HTR-8/SVneo (cell line): ENCODE measurements at regions not wholly inside any gene's neighbourhood (a gene's known extent, or its start where the extent isn't known, plus 50 kb on each side); places are given as distances from the start of the nearest gene placed in this dataset.
"Not testable (repeated sequence)": the region's sequence is repeated elsewhere in the genome, so short reads cannot be mapped to it uniquely, and the experiment has no call there.

ENCODE experiments used
- DNase-seq: peaks from one replicate; pipeline ENCODE4 v3.0.0; 2011; ENCODE audit warnings: low spot score, mixed read lengths; ENCODE audit not compliant: insufficient read length
- FAIRE-seq: peaks from 2 replicates; lab custom pipeline; 2011; peaks lifted over from hg19 to GRCh38; lab: Jason Lieb, UNC

- DNase-seq, result no peak
These were observed 50.1 kb upstream of the BCL6 start for GRCh38 chr3:187795207-187795960.

GRCh38 chr3:187798126-187798525 lies 52.9 kb upstream of the BCL6 start:
- FAIRE-seq (no peak), DNase-seq (no peak)

More at GRCh38 chr3:187795207-187795960, 50.1 kb upstream of the BCL6 start:
- no peak for FAIRE-seq

- DNase-seq, result no peak
- no peak for FAIRE-seq
These were observed 53.6 kb upstream of the BCL6 start for GRCh38 chr3:187798531-187799530.

GRCh38 chr3:187799942-187800641 lies 54.8 kb upstream of the BCL6 start:
- no peak for FAIRE-seq

GRCh38 chr3:187801152-187801551 lies 55.9 kb upstream of the BCL6 start:
- DNase-seq (no peak), FAIRE-seq (no peak)

More at GRCh38 chr3:187799942-187800641, 54.8 kb upstream of the BCL6 start:
- DNase-seq, result no peak

- FAIRE-seq, result no peak
These were observed 57.1 kb upstream of the BCL6 start for GRCh38 chr3:187802203-187802927.

DNA sequence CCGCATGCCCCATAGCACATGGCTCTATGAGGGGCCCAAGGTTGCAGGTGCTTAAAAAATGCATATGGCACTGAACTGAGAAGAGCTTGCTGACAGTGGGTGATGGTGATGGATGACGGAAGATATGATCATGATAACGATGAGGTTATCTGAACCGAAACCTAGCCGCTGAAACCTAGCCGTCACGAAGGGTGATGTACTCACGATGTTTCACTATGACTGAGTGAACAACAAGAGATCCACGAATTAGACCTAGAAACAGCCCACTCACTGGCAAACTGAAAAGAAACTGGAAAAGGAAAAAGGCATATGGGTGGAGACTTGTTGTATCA lies 57.6 kb upstream of the BCL6 start:
- no peak for FAIRE-seq
- DNase-seq, result no peak

More at GRCh38 chr3:187802203-187802927, 57.1 kb upstream of the BCL6 start:
- no peak for DNase-seq

- no peak for DNase-seq
- no peak for FAIRE-seq
These were observed 59.0 kb upstream of the BCL6 start for GRCh38 chr3:187804120-187804744.

- DNase-seq (no peak), FAIRE-seq (no peak)
These were observed 59.5 kb upstream of the BCL6 start for GRCh38 chr3:187804745-187805121.

- no peak for DNase-seq
- no peak for FAIRE-seq
These were observed 60.5 kb upstream of the BCL6 start for GRCh38 chr3:187805774-187806173.

DNA sequence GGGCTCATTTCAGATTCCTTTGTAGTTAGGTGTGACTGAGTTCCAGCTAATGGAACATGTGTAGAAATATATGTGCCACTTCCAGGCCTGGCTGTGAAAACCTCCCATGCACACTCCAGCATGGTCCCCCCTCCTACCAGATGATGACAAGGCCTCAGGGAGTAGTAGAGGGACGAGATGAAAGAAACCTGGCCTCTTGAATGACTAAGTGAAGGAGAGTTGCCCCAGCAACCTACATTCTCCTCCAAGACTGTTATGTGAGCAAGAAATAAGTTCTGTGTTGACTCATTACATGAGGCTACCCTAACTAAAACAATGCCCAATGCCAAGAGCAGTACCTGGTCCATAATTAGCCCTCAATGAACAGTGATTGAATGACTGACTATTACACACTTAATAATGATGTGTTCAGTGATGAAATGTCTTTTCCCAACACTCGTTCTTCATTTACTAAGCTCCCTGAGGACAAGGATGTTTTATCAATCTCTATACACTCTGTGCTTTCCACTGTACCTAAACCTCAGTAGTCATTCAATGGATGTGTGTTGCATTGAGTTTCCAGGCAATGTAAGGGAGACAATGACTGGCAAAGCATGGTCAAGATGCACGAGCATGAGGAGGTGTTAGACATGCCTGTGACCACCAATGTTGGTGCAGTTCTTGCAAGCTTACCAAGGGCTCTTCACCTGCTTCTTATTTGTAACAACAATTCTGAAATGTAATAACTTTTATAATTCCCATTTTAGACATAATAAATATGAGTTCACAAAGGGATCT lies 62.0 kb upstream of the BCL6 start:
- no peak for DNase-seq
- no peak for FAIRE-seq

GRCh38 chr3:187808527-187808895 lies 63.2 kb upstream of the BCL6 start:
- DNase-seq (no peak), FAIRE-seq (no peak)

DNA sequence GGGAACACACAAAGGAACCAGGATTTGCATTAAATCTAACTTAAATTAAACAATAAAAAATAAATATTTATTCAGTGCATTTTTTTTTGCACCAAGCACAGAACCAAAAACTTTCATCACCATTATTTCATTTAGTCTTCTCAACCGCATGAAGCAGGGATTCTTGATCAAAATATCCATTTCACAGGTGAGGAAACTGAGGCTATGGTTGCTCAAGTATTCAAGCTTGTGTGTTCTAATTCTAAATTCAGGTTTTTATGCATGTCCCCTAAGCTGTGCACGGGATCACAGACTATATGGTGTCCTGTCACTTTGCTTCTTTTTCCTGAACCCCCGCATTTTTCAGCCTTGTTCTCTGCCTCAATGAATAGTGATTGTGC lies 64.3 kb upstream of the BCL6 start:
- DNase-seq (no peak), FAIRE-seq (no peak)

GRCh38 chr3:187810021-187810446 lies 64.8 kb upstream of the BCL6 start:
- no peak for DNase-seq
- no peak for FAIRE-seq

GRCh38 chr3:187811585-187812250 lies 66.5 kb upstream of the BCL6 start:
- DNase-seq, result no peak
- no peak for FAIRE-seq

GRCh38 chr3:187812496-187812895 lies 67.2 kb upstream of the BCL6 start:
- DNase-seq (no peak), FAIRE-seq (no peak)

DNA sequence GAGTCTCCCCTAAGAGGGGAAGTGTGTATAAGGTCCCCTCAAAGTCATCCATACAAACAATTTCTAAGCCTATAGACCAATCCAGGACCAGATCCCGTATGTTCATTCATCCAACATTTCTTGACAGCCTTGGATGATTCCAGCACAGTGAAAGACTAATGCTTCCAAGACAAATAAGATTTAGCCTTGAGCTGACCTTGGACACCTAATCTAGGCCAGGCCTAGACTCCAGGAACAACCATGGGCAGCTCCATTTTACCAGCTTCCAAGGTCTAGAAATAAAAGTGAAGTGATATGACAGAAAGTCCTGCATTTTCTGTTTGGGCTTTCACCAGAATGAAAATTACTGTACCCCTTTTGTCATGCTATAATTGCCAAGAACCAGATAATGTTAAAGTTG lies 67.9 kb upstream of the BCL6 start:
- DNase-seq, result no peak
- FAIRE-seq, result no peak

- not testable (repeated sequence) for DNase-seq, FAIRE-seq
These were observed 72.5 kb upstream of the BCL6 start for GRCh38 chr3:187817766-187818165.
